ENCODE measurements at regions not wholly inside any gene's neighbourhood (a gene's known extent, or its start where the extent isn't known, plus 50 kb on each side); places are given as distances from the start of the nearest gene placed in this dataset.

- Histone ChIP-seq H3K27me3 (ENCODE audit: control insufficient read depth in 4 of 4, insufficient read depth in 4 of 4, low read length in 3 of 4) (no peaks in the 10 kb centered on the region), H3K9me3 (ENCODE audit: control insufficient read depth in 4 of 4, low read length in 3 of 4) (peaks cover 0 to 8% (median 0%) of the 10 kb centered on the region in 4 donors), H3K27ac (ENCODE audit: low read depth in 1 of 2, low read length in 2 of 2) (no peak overlapping the region), H3K4me1 (ENCODE audit: control insufficient read depth in 4 of 4, insufficient read depth in 4 of 4, low read length in 3 of 4) (no peaks in the 10 kb centered on the region), H3K9ac (ENCODE audit: low read depth in 1 of 2, low read length in 2 of 2) (no peak overlapping the region), H3K4me3 (ENCODE audit: low read depth in 1 of 3, low read length in 3 of 3) (no peak overlapping the region), H3K36me3 (ENCODE audit: control insufficient read depth in 4 of 4, insufficient read depth in 3 of 4, low read depth in 1 of 4, low read length in 3 of 4) (no peaks in the 10 kb centered on the region)
- no peak for DNase-seq (ENCODE audit: low spot score)
- TF ChIP-seq, protein P1, sequence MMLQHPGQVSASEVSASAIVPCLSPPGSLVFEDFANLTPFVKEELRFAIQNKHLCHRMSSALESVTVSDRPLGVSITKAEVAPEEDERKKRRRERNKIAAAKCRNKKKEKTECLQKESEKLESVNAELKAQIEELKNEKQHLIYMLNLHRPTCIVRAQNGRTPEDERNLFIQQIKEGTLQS (IDR thresholded peaks at IDR 0.05), result no peak
- TF ChIP-seq ZBTB33 (IDR thresholded peaks at IDR 0.05), result no peak
- 72% methylated on average over 5 of the region's 5 CpGs for WGBS
Observed at GRCh38 chr1:239139801-239140200, 246.6 kb upstream of the CHRM3 start.

DNA sequence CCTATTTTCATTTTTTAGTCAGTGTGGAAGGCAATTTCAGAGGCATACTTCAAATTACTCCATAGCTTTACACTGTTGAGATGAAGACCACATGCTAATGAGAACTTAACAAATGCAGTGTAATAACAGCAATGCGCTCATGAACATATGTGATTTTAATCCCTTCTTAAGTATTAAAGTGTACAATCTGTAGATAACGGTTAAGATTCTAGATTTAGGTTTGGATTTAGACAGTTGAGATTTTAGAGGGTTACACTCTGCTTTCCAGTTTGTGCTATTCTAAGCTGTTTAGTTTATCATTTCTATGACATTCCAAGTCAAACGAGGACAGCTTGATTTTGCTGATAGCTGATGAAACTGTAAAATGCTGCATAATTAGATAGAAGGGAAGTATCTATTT, 257.8 kb upstream of the CHRM3 start:
- H3K27me3 ChIP-seq (ENCODE audit: control insufficient read depth in 4 of 4, insufficient read depth in 4 of 4, low read length in 3 of 4), result no peaks in the 10 kb centered on the region
- no peak for DNase-seq (ENCODE audit: low spot score)
- TF ChIP-seq CTCF (IDR thresholded peaks at IDR 0.05; ENCODE audit: low read depth, low read length, missing input control) (no peak), ZBTB33 (IDR thresholded peaks at IDR 0.05) (no peak), TAF1 (conservative IDR thresholded peaks at IDR 0.05) (no peak), JUND (IDR thresholded peaks at IDR 0.05) (no peak), GABPA (IDR thresholded peaks at IDR 0.05 in 1 of 2, conservative IDR thresholded peaks at IDR 0.05 in 1 of 2) (no peak), RAD21 (IDR thresholded peaks at IDR 0.05) (no peak), FOXA2 (IDR thresholded peaks at IDR 0.05) (no peak), FOXA1 (IDR thresholded peaks at IDR 0.05) (no peak), HNF4G (IDR thresholded peaks at IDR 0.05) (no peak), EGR1 (IDR thresholded peaks at IDR 0.05; ENCODE audit: low read depth in 2 of 2) (no peak), MAX (IDR thresholded peaks at IDR 0.05) (no peak)
- TF ChIP-seq, protein P1 (IDR thresholded peaks at IDR 0.05), result no peak
- no peaks in the 10 kb centered on the region for H3K9me3 ChIP-seq (ENCODE audit: control insufficient read depth in 4 of 4, low read length in 3 of 4)
- no peak overlapping the region for H3K27ac ChIP-seq (ENCODE audit: low read depth in 1 of 2, low read length in 2 of 2)
- no peaks in the 10 kb centered on the region for H3K4me1 ChIP-seq (ENCODE audit: control insufficient read depth in 4 of 4, insufficient read depth in 4 of 4, low read length in 3 of 4)
- no peak overlapping the region for H3K9ac ChIP-seq (ENCODE audit: low read depth in 1 of 2, low read length in 2 of 2)
- no peak overlapping the region for H3K4me3 ChIP-seq (ENCODE audit: low read depth in 1 of 3, low read length in 3 of 3)
- 71% methylated on average over 3 of the region's 3 CpGs for WGBS
- no peaks in the 10 kb centered on the region for H3K36me3 ChIP-seq (ENCODE audit: control insufficient read depth in 4 of 4, insufficient read depth in 3 of 4, low read depth in 1 of 4, low read length in 3 of 4)
